Mesothelial cell of epicardium (in vitro differentiated cells): ENCODE measurements at regions not wholly inside any gene's neighbourhood (a gene's known extent, or its start where the extent isn't known, plus 50 kb on each side); places are given as distances from the start of the nearest gene placed in this dataset.

Source experiments
- DNase-seq, 2 experiments: peaks; one replicate each; pipeline ENCODE4 v3.0.0; 2021; ENCODE audit warnings: low spot score in 2 of 2; ENCODE audit not compliant: unreplicated experiment in 2 of 2
- H3K27ac Mint-ChIP-seq: 2 replicates; pipeline ENCODE4 v1.8.0; 2021; ENCODE audit warnings: mixed read lengths
- H3K27me3 Mint-ChIP-seq: 2 replicates; pipeline ENCODE4 v1.8.0; 2021; ENCODE audit warnings: low read depth, mixed read lengths
- H3K36me3 Mint-ChIP-seq: 2 replicates; pipeline ENCODE4 v1.8.0; 2021; ENCODE audit warnings: mixed read lengths
- H3K4me1 Mint-ChIP-seq: 2 replicates; pipeline ENCODE4 v1.8.0; 2021; ENCODE audit warnings: mixed read lengths
- H3K4me3 Mint-ChIP-seq: 2 replicates; pipeline ENCODE4 v1.8.0; 2021; ENCODE audit warnings: mild to moderate bottlenecking, moderate library complexity, mixed read lengths
- H3K9me3 Mint-ChIP-seq: 2 replicates; pipeline ENCODE4 v1.8.0; 2021; ENCODE audit warnings: mixed read lengths
- TF ChIP-seq, protein P1 (sequence below): fragments of 200-600 bp; sonication (generic); IDR thresholded peaks from one replicate; pipeline ENCODE4 v1.5.0; 2021; ENCODE audit warnings: antibody characterized with exemption; ENCODE audit not compliant: unreplicated experiment

- DNase-seq = no peak
- Mint-ChIP-seq H3K36me3 (no peaks in the 10 kb centered on the region), H3K27ac (no peak overlapping the region), H3K4me3 (no peak overlapping the region), H3K4me1 (no peaks in the 10 kb centered on the region), H3K9me3 (peaks cover 21% of the 10 kb centered on the region), H3K27me3 (no peaks in the 10 kb centered on the region)
- TF ChIP-seq, protein P1, sequence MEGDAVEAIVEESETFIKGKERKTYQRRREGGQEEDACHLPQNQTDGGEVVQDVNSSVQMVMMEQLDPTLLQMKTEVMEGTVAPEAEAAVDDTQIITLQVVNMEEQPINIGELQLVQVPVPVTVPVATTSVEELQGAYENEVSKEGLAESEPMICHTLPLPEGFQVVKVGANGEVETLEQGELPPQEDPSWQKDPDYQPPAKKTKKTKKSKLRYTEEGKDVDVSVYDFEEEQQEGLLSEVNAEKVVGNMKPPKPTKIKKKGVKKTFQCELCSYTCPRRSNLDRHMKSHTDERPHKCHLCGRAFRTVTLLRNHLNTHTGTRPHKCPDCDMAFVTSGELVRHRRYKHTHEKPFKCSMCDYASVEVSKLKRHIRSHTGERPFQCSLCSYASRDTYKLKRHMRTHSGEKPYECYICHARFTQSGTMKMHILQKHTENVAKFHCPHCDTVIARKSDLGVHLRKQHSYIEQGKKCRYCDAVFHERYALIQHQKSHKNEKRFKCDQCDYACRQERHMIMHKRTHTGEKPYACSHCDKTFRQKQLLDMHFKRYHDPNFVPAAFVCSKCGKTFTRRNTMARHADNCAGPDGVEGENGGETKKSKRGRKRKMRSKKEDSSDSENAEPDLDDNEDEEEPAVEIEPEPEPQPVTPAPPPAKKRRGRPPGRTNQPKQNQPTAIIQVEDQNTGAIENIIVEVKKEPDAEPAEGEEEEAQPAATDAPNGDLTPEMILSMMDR = no peak
Measured at GRCh38 chr7:52135403-52135802, 818.8 kb upstream of the COBL start.

DNA sequence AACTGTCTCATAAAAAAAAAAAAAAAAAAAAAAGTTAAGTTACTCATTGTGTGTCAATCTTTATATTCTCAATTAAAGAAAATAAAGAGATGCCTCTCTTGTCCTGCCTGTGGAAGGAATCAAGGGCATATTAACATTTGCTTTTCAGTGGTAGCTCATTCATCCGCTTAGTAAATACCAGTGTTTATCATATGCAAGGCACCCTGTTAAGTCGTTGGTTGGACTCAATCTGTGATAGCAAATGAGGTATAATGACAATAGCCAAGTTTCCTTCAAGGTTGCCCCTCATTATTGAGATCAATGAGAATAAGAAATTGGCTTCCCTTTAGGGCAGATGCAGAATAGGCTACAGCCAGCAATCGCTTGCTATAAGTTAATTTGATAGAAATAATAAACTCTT, 812.7 kb upstream of the COBL start:
- DNase-seq = no peak
- Mint-ChIP-seq H3K27ac (no peak overlapping the region), H3K4me1 (no peaks in the 10 kb centered on the region), H3K27me3 (peaks cover 1% of the 10 kb centered on the region), H3K9me3 (no peaks in the 10 kb centered on the region), H3K4me3 (no peak overlapping the region), H3K36me3 (no peaks in the 10 kb centered on the region)
- TF ChIP-seq, protein P1 = no peak

- no peak for DNase-seq
- Mint-ChIP-seq H3K4me1 (peaks cover 12% of the 10 kb centered on the region), H3K36me3 (no peaks in the 10 kb centered on the region), H3K27me3 (peaks cover 11% of the 10 kb centered on the region), H3K9me3 (no peaks in the 10 kb centered on the region), H3K27ac (no peak overlapping the region), H3K4me3 (no peak overlapping the region)
- TF ChIP-seq, protein P1 = no peak
Measured at GRCh38 chr7:52120912-52121311, 804.3 kb upstream of the COBL start.

- no peak overlapping the region for H3K4me3 Mint-ChIP-seq
- TF ChIP-seq, protein P1 = no peak
- no peaks in the 10 kb centered on the region for H3K9me3 Mint-ChIP-seq
- peaks cover 12% of the 10 kb centered on the region for H3K4me1 Mint-ChIP-seq
- H3K27ac Mint-ChIP-seq = no peak overlapping the region
- DNase-seq = no peak
- H3K27me3 Mint-ChIP-seq = peaks cover 13% of the 10 kb centered on the region
- no peaks in the 10 kb centered on the region for H3K36me3 Mint-ChIP-seq
Measured at GRCh38 chr7:52119537-52119936, 802.9 kb upstream of the COBL start.

DNA sequence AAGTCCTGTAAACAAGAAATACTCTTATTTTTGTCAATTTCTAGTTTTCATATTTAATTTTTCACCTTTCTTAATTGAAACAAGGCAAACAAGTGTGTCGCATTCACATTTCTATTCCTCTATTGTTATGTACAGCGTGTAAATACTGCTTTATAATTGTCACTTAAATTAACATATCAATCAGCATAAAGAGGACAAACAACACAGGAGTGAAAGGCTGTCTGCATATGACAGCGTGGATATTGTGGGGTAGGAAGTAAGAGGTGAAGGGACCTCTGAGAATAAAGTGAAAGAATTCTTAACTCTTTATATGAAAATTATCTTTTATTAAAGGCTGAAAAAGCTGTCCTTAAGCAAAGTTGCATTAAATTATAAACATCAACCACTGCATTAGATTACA, 797.9 kb upstream of the COBL start:
- Mint-ChIP-seq H3K27ac (no peak overlapping the region), H3K36me3 (no peaks in the 10 kb centered on the region), H3K4me3 (no peak overlapping the region), H3K9me3 (no peaks in the 10 kb centered on the region), H3K27me3 (peaks cover 3% of the 10 kb centered on the region), H3K4me1 (peaks cover 9% of the 10 kb centered on the region)
- TF ChIP-seq, protein P1 = no peak
- DNase-seq = no peak

GRCh38 chr7:52114056-52114455, 797.4 kb upstream of the COBL start:
- no peak for DNase-seq
- Mint-ChIP-seq H3K27ac (no peak overlapping the region), H3K4me3 (no peak overlapping the region), H3K4me1 (peaks cover 5% of the 10 kb centered on the region), H3K9me3 (no peaks in the 10 kb centered on the region), H3K36me3 (no peaks in the 10 kb centered on the region), H3K27me3 (peaks cover 3% of the 10 kb centered on the region)
- TF ChIP-seq, protein P1 = no peak
